ENCODE measurements at regions not wholly inside any gene's neighbourhood (a gene's known extent, or its start where the extent isn't known, plus 50 kb on each side); places are given as distances from the start of the nearest gene placed in this dataset.

GRCh38 chr15:98331676-98332075 lies 316.7 kb upstream of the IGF1R start:
- Histone ChIP-seq H3K4me1 (no peaks in the 10 kb centered on the region), H3K9me3 (no peaks in the 10 kb centered on the region), H3K4me3 (no peak overlapping the region), H3K4me2 (no peak overlapping the region), H3K27ac (no peak overlapping the region)
- DNase-seq (ENCODE audit: low read depth in 1 of 2, low spot score in 1 of 2) = no peak
- TF ChIP-seq, protein P1, sequence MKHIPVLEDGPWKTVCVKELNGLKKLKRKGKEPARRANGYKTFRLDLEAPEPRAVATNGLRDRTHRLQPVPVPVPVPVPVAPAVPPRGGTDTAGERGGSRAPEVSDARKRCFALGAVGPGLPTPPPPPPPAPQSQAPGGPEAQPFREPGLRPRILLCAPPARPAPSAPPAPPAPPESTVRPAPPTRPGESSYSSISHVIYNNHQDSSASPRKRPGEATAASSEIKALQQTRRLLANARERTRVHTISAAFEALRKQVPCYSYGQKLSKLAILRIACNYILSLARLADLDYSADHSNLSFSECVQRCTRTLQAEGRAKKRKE (CRISPR knock-in tag; IDR thresholded peaks at IDR 0.05; ENCODE audit: low read depth) = no peak
- POLR2A ChIA-PET = no interaction called here
- FAIRE-seq = no peak
- ATAC-seq = no peak
- 43% methylated on average over 4 of the region's 4 CpGs for WGBS (ENCODE audit: missing lambda C conversion rate)
- CTCF ChIA-PET = interaction anchor here (0.6 to 3.0 kb wide), 8 partner anchors 8 to 420 kb away, joined by 3 to 11 read pairs (median 4); no protein-coding TSS in a partner anchor

GRCh38 chr15:98333251-98333650 lies 315.1 kb upstream of the IGF1R start:
- H3K4me1 ChIP-seq = no peaks in the 10 kb centered on the region
- WGBS (ENCODE audit: missing lambda C conversion rate) = 2% methylated on average over 7 of the region's 7 CpGs
- TF ChIP-seq ELK1 (IDR thresholded peaks at IDR 0.05; ENCODE audit: low read depth, low read length) = no peak
- no peak for TF ChIP-seq FOXS1 (CRISPR knock-in tag; IDR thresholded peaks at IDR 0.05)
- TF ChIP-seq TFCP2L1 (CRISPR knock-in tag; IDR thresholded peaks at IDR 0.05) = no peak
- TF ChIP-seq NPAS2 (CRISPR knock-in tag; IDR thresholded peaks at IDR 0.05; ENCODE audit: borderline replicate concordance) = no peak
- no peak for FAIRE-seq
- no peak for ATAC-seq
- no peaks in the 10 kb centered on the region for H3K9me3 ChIP-seq
- H3K27ac ChIP-seq = no peak overlapping the region
- POLR2A ChIA-PET = no interaction called here
- no peak for DNase-seq (ENCODE audit: low read depth in 1 of 2, low spot score in 1 of 2)
- CTCF ChIA-PET = interaction anchor here (1.1 to 3.0 kb wide), 5 partner anchors 11 to 109 kb away, joined by 3 to 11 read pairs (median 6); no protein-coding TSS in a partner anchor
- H3K4me2 ChIP-seq = no peak overlapping the region
- H3K4me3 ChIP-seq = no peak overlapping the region

DNA sequence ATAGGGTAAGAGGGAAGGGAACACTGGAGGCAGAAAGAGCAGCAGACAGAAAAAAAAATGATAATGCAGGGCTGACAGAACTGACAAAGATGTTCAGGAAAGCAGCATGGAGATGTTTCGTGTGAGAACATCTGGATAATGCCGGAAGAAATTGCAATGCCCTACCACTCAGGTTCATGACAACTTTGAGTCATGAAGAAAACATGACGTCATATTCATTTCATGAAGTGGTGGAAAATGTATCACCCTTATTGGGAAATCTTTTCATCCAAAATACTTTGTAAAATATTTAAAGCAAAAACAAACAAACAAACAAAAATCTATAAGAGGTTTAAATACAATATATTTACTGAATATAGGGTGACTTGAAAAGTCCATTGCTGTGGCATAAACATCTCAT lies 305.4 kb upstream of the IGF1R start:
- ATAC-seq (no peak), FAIRE-seq (no peak), DNase-seq (ENCODE audit: low read depth in 1 of 2, low spot score in 1 of 2) (no peak)
- WGBS (ENCODE audit: missing lambda C conversion rate) = 20% methylated on average over 3 of the region's 3 CpGs
- Histone ChIP-seq H3K9me3 (no peaks in the 10 kb centered on the region), H3K4me3 (no peak overlapping the region), H3K4me2 (no peak overlapping the region), H3K4me1 (no peaks in the 10 kb centered on the region), H3K27ac (no peak overlapping the region)
- ChIA-PET POLR2A (no interaction called here), CTCF (interaction anchor here (1.2 to 1.8 kb wide), 2 partner anchors 8 to 31 kb away, joined by 3 to 4 read pairs; no protein-coding TSS in a partner anchor)
- TF ChIP-seq FOSL2 (IDR thresholded peaks at IDR 0.05) (no peak), FOSL2 (CRISPR knock-in tag; IDR thresholded peaks at IDR 0.05) (peak; percentile 40), MAFK (IDR thresholded peaks at IDR 0.05; ENCODE audit: partially characterized antibody) (no peak)
- TF ChIP-seq, protein P2, sequence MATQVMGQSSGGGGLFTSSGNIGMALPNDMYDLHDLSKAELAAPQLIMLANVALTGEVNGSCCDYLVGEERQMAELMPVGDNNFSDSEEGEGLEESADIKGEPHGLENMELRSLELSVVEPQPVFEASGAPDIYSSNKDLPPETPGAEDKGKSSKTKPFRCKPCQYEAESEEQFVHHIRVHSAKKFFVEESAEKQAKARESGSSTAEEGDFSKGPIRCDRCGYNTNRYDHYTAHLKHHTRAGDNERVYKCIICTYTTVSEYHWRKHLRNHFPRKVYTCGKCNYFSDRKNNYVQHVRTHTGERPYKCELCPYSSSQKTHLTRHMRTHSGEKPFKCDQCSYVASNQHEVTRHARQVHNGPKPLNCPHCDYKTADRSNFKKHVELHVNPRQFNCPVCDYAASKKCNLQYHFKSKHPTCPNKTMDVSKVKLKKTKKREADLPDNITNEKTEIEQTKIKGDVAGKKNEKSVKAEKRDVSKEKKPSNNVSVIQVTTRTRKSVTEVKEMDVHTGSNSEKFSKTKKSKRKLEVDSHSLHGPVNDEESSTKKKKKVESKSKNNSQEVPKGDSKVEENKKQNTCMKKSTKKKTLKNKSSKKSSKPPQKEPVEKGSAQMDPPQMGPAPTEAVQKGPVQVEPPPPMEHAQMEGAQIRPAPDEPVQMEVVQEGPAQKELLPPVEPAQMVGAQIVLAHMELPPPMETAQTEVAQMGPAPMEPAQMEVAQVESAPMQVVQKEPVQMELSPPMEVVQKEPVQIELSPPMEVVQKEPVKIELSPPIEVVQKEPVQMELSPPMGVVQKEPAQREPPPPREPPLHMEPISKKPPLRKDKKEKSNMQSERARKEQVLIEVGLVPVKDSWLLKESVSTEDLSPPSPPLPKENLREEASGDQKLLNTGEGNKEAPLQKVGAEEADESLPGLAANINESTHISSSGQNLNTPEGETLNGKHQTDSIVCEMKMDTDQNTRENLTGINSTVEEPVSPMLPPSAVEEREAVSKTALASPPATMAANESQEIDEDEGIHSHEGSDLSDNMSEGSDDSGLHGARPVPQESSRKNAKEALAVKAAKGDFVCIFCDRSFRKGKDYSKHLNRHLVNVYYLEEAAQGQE (IDR thresholded peaks at IDR 0.05) = no peak

- Histone ChIP-seq H3K4me1 (no peaks in the 10 kb centered on the region), H3K27ac (no peak overlapping the region), H3K9me3 (no peaks in the 10 kb centered on the region), H3K4me2 (no peak overlapping the region), H3K4me3 (no peak overlapping the region)
- ATAC-seq (no peak), DNase-seq (ENCODE audit: low read depth in 1 of 2, low spot score in 1 of 2) (no peak), FAIRE-seq (no peak)
- 1% methylated on average over 2 of the region's 2 CpGs for WGBS (ENCODE audit: missing lambda C conversion rate)
- ChIA-PET POLR2A (no interaction called here), CTCF (interaction anchor here (1.4 to 1.8 kb wide), 4 partner anchors 11 to 77 kb away, joined by 3 to 4 read pairs (median 4); no protein-coding TSS in a partner anchor)
- TF ChIP-seq, protein P3, sequence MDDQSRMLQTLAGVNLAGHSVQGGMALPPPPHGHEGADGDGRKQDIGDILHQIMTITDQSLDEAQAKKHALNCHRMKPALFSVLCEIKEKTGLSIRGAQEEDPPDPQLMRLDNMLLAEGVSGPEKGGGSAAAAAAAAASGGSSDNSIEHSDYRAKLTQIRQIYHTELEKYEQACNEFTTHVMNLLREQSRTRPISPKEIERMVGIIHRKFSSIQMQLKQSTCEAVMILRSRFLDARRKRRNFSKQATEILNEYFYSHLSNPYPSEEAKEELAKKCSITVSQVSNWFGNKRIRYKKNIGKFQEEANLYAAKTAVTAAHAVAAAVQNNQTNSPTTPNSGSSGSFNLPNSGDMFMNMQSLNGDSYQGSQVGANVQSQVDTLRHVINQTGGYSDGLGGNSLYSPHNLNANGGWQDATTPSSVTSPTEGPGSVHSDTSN (IDR thresholded peaks at IDR 0.05) = no peak
- no peak for TF ChIP-seq JUN (IDR thresholded peaks at IDR 0.05)
- TF ChIP-seq, protein P2 (IDR thresholded peaks at IDR 0.05) = no peak
- TF ChIP-seq, protein P4, sequence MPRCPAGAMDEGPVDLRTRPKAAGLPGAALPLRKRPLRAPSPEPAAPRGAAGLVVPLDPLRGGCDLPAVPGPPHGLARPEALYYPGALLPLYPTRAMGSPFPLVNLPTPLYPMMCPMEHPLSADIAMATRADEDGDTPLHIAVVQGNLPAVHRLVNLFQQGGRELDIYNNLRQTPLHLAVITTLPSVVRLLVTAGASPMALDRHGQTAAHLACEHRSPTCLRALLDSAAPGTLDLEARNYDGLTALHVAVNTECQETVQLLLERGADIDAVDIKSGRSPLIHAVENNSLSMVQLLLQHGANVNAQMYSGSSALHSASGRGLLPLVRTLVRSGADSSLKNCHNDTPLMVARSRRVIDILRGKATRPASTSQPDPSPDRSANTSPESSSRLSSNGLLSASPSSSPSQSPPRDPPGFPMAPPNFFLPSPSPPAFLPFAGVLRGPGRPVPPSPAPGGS (IDR thresholded peaks at IDR 0.05) = no peak
- TF ChIP-seq SREBF2 (IDR thresholded peaks at IDR 0.05) = no peak
- TF ChIP-seq NFE2L2 (conservative IDR thresholded peaks at IDR 0.05; ENCODE audit: low read length) = no peak
- TF ChIP-seq HOXA7 (CRISPR knock-in tag; IDR thresholded peaks at IDR 0.05) = no peak
- no peak for TF ChIP-seq FOXS1 (CRISPR knock-in tag; IDR thresholded peaks at IDR 0.05)
- TF ChIP-seq ZSCAN20 (CRISPR knock-in tag; IDR thresholded peaks at IDR 0.05) = no peak
- TF ChIP-seq NR3C1 (IDR thresholded peaks at IDR 0.05) = no peak
- TF ChIP-seq ZFP36 (IDR thresholded peaks at IDR 0.05; ENCODE audit: borderline replicate concordance, partially characterized antibody) = no peak
- TF ChIP-seq FOSL2 (IDR thresholded peaks at IDR 0.05) = no peak
- TF ChIP-seq FOSL2 (CRISPR knock-in tag; IDR thresholded peaks at IDR 0.05) = no peak
These were observed 303.7 kb upstream of the IGF1R start for GRCh38 chr15:98344591-98344990.

Measured in A549 (cell line).